ENCODE measurements at regions not wholly inside any gene's neighbourhood (a gene's known extent, or its start where the extent isn't known, plus 50 kb on each side); places are given as distances from the start of the nearest gene placed in this dataset.

- no TSS peak for BruUV-seq (replicated peaks)
- Histone ChIP-seq H3K9me1 (ENCODE audit: insufficient read depth, low read length) (no peaks in the 10 kb centered on the region), H3K79me1 (ENCODE audit: low read depth in 1 of 2, low read length in 2 of 2) (no peaks in the 10 kb centered on the region), H2BK5ac (ENCODE audit: low read depth, low read length, poor library complexity, severe bottlenecking) (no peak overlapping the region), H3K56ac (ENCODE audit: extremely low read depth, insufficient read depth, low read length) (no peak overlapping the region), H3K4me3 (ENCODE audit: insufficient read depth, low read depth, low read length) (no peak overlapping the region), H4K8ac (ENCODE audit: low read depth in 2 of 2, low read length in 2 of 2) (no peak overlapping the region), H2AFZ (replicated peaks; ENCODE audit: low read length, poor library complexity) (no peak overlapping the region), H3K36me3 (ENCODE audit: control insufficient read depth, insufficient read depth, low read length) (no peaks in the 10 kb centered on the region), H2BK15ac (ENCODE audit: low read depth, low read length) (no peak overlapping the region), H2BK120ac (ENCODE audit: low read depth, low read length) (no peak overlapping the region), H4K20me1 (ENCODE audit: insufficient read depth, low read length) (no peaks in the 10 kb centered on the region; the same call in 1 of the 2 replicates), H4K5ac (ENCODE audit: low read depth, low read length) (no peak overlapping the region), H3K4me2 (ENCODE audit: low read depth, low read length) (no peak overlapping the region), H3K23ac (ENCODE audit: low read depth, low read length) (no peak overlapping the region), H3K27ac (ENCODE audit: insufficient read depth, low read length) (no peak overlapping the region), H4K91ac (ENCODE audit: insufficient read depth, low read depth, low read length) (no peak overlapping the region), H3K27me3 (ENCODE audit: control insufficient read depth, insufficient read depth, low read length) (peaks cover 34% of the 10 kb centered on the region), H3K14ac (replicated peaks; ENCODE audit: low read depth, low read length) (no peak overlapping the region), H3K4ac (ENCODE audit: low read depth, low read length) (no peak overlapping the region), H3K9me3 (ENCODE audit: control insufficient read depth, insufficient read depth, low read length) (peaks cover 5% of the 10 kb centered on the region), H3K9ac (ENCODE audit: low read depth, low read length) (no peak overlapping the region), H2AK5ac (ENCODE audit: low read depth, low read length) (no peak overlapping the region; the same call in 1 of the 2 replicates), H2BK20ac (ENCODE audit: low read depth, low read length) (no peak overlapping the region), H3K4me1 (ENCODE audit: control insufficient read depth, insufficient read depth, low read length) (peaks cover 12% of the 10 kb centered on the region), H3K18ac (ENCODE audit: low read depth, low read length) (peak overlapping the region; percentile 3; the same call in 1 of the 2 replicates), H2AK9ac (replicated peaks; ENCODE audit: low read depth, low read length, poor library complexity) (no peak overlapping the region)
- ATAC-seq (ENCODE audit: low read depth) (no peak; the same call in 1 of the 2 replicates), DNase-seq (no peak)
- TF ChIP-seq MAZ (IDR thresholded peaks at IDR 0.05; ENCODE audit: borderline replicate concordance, low read depth, low read length) (no peak), RFX5 (IDR thresholded peaks at IDR 0.05; ENCODE audit: low read depth, low read length) (no peak)
- ChIA-PET CTCF (no interaction called here), POLR2A (ENCODE audit: unreplicated experiment) (no interaction called here)
- intact Hi-C loops (cut with micrococcal nuclease) (no loop called here), dilution Hi-C loops (cut with HindIII; ENCODE audit: low sequenced_read_pairs, unreplicated experiment) (no loop called here), in situ Hi-C loops (cut with MboI; ENCODE audit: low sequenced_read_pairs) (no loop called here)
- WGBS, 2 experiments (ENCODE audit: extremely low coverage in 2 of 2, insufficient read length in 1 of 2), result no CpG with 5 or more reads among the region's 11 CpGs
Measured at GRCh38 chr15:70427167-70428120, 329.7 kb upstream of the TLE3 start.
